Liver (tissue), 3 donors: ENCODE measurements at regions not wholly inside any gene's neighbourhood (a gene's known extent, or its start where the extent isn't known, plus 50 kb on each side); places are given as distances from the start of the nearest gene placed in this dataset.

Experiments used
- EGR1 ChIP-seq, 2 donors: IDR thresholded peaks; 2 replicates each; pipeline ENCODE4 v1.6.1; 2016 to 2018; ENCODE audit warnings: antibody characterized with exemption in 2 of 2, low read depth in 2 of 2
- HNF4A ChIP-seq, 2 donors: conservative IDR thresholded peaks; 2 replicates each; pipeline ENCODE4 v1.6.1; 2016; ENCODE audit warnings: antibody characterized with exemption in 2 of 2, mild to moderate bottlenecking in 2 of 2
- JUND ChIP-seq, 2 donors: IDR thresholded peaks; 2 replicates each; pipeline ENCODE4 v1.6.1; 2016; ENCODE audit warnings: antibody characterized with exemption in 2 of 2
- RXRA ChIP-seq, 2 donors: IDR thresholded peaks; 2 replicates each; pipeline ENCODE4 v1.6.1; 2017 to 2018; ENCODE audit warnings: antibody characterized with exemption in 2 of 2, mild to moderate bottlenecking in 1 of 2
- TAF1 ChIP-seq: conservative IDR thresholded peaks from 2 replicates; pipeline ENCODE4 v1.6.1; 2016; ENCODE audit warnings: antibody characterized with exemption, mild to moderate bottlenecking
- TF ChIP-seq, protein P1 (sequence below): fragments of 150-350 bp; IDR thresholded peaks from 2 replicates; pipeline ENCODE4 v1.5.1; 2017; ENCODE audit warnings: improper control_type of control experiment, low read depth, low read length; ENCODE audit not compliant: missing input control
- TF ChIP-seq, protein P2 (sequence below): IDR thresholded peaks from 2 replicates; pipeline ENCODE4 v1.6.1; 2016; ENCODE audit warnings: antibody characterized with exemption
- TF ChIP-seq, protein P3 (sequence below): IDR thresholded peaks from 2 replicates; pipeline ENCODE4 v1.6.1; 2016; ENCODE audit warnings: antibody characterized with exemption
- TF ChIP-seq, protein P4 (sequence below): IDR thresholded peaks from 2 replicates; pipeline ENCODE4 v1.6.1; 2016; ENCODE audit warnings: antibody characterized with exemption
- donor health status: healthy.
- donor health status: healthy.

DNA sequence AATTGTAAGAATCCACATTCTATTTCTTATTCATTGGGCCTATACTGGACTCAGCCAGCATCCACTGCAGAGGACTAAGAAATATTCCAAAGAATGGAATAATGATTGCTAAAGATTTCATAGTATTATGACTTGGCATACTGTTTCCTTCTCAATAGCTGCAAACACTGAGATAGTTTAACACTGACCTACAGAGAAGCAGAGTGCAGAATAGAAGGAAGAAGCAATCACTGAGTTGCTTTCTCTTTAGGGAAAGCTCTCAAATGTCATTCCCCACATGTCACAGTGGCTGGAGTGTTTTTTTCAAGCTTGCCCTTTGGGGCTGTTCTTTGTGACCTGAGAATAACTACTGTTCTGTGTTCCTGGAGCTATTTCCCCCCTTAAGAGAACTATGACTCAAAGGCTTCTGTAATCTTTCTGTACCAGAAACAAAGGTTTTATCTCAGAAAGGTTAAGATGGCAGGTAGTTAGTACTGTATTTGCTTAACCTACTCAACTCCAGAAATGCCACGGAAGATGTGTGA, 243.6 kb upstream of the LUZP2 start:
- TF ChIP-seq, protein P1, sequence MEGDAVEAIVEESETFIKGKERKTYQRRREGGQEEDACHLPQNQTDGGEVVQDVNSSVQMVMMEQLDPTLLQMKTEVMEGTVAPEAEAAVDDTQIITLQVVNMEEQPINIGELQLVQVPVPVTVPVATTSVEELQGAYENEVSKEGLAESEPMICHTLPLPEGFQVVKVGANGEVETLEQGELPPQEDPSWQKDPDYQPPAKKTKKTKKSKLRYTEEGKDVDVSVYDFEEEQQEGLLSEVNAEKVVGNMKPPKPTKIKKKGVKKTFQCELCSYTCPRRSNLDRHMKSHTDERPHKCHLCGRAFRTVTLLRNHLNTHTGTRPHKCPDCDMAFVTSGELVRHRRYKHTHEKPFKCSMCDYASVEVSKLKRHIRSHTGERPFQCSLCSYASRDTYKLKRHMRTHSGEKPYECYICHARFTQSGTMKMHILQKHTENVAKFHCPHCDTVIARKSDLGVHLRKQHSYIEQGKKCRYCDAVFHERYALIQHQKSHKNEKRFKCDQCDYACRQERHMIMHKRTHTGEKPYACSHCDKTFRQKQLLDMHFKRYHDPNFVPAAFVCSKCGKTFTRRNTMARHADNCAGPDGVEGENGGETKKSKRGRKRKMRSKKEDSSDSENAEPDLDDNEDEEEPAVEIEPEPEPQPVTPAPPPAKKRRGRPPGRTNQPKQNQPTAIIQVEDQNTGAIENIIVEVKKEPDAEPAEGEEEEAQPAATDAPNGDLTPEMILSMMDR = no peak
- TF ChIP-seq, protein P2, sequence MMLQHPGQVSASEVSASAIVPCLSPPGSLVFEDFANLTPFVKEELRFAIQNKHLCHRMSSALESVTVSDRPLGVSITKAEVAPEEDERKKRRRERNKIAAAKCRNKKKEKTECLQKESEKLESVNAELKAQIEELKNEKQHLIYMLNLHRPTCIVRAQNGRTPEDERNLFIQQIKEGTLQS = no peak
- TF ChIP-seq EGR1 (IDR thresholded peaks at IDR 0.05; ENCODE audit: low read depth in 2 of 2) (no peak), TAF1 (no peak), RXRA (IDR thresholded peaks at IDR 0.05) (no peak), HNF4A (conservative IDR thresholded peaks at IDR 0.05) (no peak), JUND (IDR thresholded peaks at IDR 0.05) (no peak)
- TF ChIP-seq, protein P3, sequence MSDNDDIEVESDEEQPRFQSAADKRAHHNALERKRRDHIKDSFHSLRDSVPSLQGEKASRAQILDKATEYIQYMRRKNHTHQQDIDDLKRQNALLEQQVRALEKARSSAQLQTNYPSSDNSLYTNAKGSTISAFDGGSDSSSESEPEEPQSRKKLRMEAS = no peak
- TF ChIP-seq, protein P4, sequence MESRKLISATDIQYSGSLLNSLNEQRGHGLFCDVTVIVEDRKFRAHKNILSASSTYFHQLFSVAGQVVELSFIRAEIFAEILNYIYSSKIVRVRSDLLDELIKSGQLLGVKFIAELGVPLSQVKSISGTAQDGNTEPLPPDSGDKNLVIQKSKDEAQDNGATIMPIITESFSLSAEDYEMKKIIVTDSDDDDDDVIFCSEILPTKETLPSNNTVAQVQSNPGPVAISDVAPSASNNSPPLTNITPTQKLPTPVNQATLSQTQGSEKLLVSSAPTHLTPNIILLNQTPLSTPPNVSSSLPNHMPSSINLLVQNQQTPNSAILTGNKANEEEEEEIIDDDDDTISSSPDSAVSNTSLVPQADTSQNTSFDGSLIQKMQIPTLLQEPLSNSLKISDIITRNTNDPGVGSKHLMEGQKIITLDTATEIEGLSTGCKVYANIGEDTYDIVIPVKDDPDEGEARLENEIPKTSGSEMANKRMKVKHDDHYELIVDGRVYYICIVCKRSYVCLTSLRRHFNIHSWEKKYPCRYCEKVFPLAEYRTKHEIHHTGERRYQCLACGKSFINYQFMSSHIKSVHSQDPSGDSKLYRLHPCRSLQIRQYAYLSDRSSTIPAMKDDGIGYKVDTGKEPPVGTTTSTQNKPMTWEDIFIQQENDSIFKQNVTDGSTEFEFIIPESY = no peak
